HG02852 (cell line): ENCODE measurements at regions not wholly inside any gene's neighbourhood (a gene's known extent, or its start where the extent isn't known, plus 50 kb on each side); places are given as distances from the start of the nearest gene placed in this dataset.

Source experiments
- ATAC-seq: cut with Tn5 transposase; IDR thresholded peaks from one replicate; pipeline ENCODE4 v1.9.1; 2021; ENCODE audit warnings: mild to moderate bottlenecking, moderate library complexity; ENCODE audit not compliant: unreplicated experiment

- ATAC-seq: no peak
Observed at GRCh38 chr9:79273311-79273710, 298.5 kb upstream of the TLE4 start.

- no peak for ATAC-seq
Observed at GRCh38 chr9:79279356-79279755, 292.4 kb upstream of the TLE4 start.

GRCh38 chr9:79280691-79281090, 291.1 kb upstream of the TLE4 start:
- ATAC-seq: no peak

- no peak for ATAC-seq
Observed at GRCh38 chr9:79284081-79284480, 287.7 kb upstream of the TLE4 start.

GRCh38 chr9:79286992-79287707, 284.6 kb upstream of the TLE4 start:
- no peak for ATAC-seq

GRCh38 chr9:79287708-79288290, 284.0 kb upstream of the TLE4 start:
- ATAC-seq: no peak

GRCh38 chr9:79289856-79290255, 281.9 kb upstream of the TLE4 start:
- no peak for ATAC-seq

GRCh38 chr9:79292731-79293280, 279.0 kb upstream of the TLE4 start:
- no peak for ATAC-seq

- ATAC-seq: no peak
Observed at GRCh38 chr9:79300068-79300467, 271.7 kb upstream of the TLE4 start.

GRCh38 chr9:79301085-79301484, 270.7 kb upstream of the TLE4 start:
- no peak for ATAC-seq

- no peak for ATAC-seq
Observed at GRCh38 chr9:79301551-79302391, 270.0 kb upstream of the TLE4 start.

GRCh38 chr9:79302569-79302968, 269.2 kb upstream of the TLE4 start:
- no peak for ATAC-seq

- ATAC-seq: no peak
Observed at GRCh38 chr9:79308012-79308411, 263.8 kb upstream of the TLE4 start.

- ATAC-seq: no peak
Observed at GRCh38 chr9:79312686-79313421, 258.9 kb upstream of the TLE4 start.

- ATAC-seq: no peak
Observed at GRCh38 chr9:79325501-79325900, 246.3 kb upstream of the TLE4 start.

- no peak for ATAC-seq
Observed at GRCh38 chr9:79329861-79330260, 241.9 kb upstream of the TLE4 start.

GRCh38 chr9:79334001-79334400, 237.8 kb upstream of the TLE4 start:
- ATAC-seq: no peak

- no peak for ATAC-seq
Observed at GRCh38 chr9:79334711-79335110, 237.1 kb upstream of the TLE4 start.

- ATAC-seq: no peak
Observed at GRCh38 chr9:79335987-79336386, 235.8 kb upstream of the TLE4 start.

GRCh38 chr9:79341561-79341960, 230.2 kb upstream of the TLE4 start:
- no peak for ATAC-seq
